Femur (tissue), 1 donor: ENCODE measurements at regions not wholly inside any gene's neighbourhood (a gene's known extent, or its start where the extent isn't known, plus 50 kb on each side); places are given as distances from the start of the nearest gene placed in this dataset.
"Not testable (repeated sequence)": the region's sequence is repeated elsewhere in the genome, so short reads cannot be mapped to it uniquely, and the experiment has no call there.

Experiments
- DNase-seq: peaks from one replicate; pipeline ENCODE4 v3.0.0-alpha.2; 2017

DNA sequence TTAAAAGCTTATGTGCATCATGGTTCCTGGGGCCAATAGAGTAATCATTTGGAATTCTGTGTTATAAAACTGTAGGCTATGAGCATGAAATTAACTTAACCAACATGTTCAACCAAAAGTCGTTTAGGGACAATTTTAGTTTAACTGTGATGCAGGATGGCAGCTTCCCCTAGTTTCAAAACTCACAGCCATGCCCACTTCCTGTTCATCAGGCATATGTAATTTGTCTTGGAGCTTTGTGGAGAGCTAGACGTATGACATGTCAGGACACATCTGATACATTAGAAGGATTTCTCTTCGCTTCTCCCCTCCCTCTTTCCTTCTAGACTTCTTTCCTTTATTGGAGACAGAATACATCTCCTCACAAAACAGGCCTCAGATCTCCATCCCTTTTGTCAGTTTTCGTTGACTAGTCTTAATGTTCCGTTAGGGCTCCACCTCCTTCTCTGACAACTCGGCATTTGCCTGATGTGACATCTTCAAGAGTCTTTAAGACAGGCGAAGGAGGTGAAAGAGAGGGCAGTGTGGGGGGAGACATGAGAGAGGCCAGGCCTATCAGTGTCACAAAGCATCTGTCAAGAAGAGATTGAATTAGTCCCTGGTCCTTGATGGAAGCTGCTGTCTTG, 176.0 kb downstream of the MSX2 start:
- no peak for DNase-seq

GRCh38 chr5:174897281-174897950, 173.0 kb downstream of the MSX2 start:
- no peak for DNase-seq

GRCh38 chr5:174895360-174895759, 171.0 kb downstream of the MSX2 start:
- DNase-seq: no peak

DNA sequence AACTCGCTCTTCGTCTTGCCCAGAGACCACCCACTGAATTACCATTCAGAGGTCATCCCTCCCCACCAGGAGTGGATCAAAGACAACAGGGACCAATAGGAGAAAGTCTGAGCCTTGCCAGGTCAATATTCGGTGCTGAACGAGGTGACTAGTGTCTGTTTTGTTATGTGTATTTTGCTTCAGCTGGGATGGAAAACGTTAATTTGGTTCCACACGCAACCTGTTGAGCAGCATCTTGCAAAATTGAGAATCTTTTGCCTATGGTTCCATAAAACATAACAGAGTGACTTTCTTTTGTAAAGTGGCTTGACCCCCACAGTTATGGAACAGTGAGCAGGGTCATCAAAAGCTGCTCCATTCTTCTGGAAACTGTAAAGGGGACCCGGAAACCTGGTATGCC, 168.4 kb downstream of the MSX2 start:
- no peak for DNase-seq

DNA sequence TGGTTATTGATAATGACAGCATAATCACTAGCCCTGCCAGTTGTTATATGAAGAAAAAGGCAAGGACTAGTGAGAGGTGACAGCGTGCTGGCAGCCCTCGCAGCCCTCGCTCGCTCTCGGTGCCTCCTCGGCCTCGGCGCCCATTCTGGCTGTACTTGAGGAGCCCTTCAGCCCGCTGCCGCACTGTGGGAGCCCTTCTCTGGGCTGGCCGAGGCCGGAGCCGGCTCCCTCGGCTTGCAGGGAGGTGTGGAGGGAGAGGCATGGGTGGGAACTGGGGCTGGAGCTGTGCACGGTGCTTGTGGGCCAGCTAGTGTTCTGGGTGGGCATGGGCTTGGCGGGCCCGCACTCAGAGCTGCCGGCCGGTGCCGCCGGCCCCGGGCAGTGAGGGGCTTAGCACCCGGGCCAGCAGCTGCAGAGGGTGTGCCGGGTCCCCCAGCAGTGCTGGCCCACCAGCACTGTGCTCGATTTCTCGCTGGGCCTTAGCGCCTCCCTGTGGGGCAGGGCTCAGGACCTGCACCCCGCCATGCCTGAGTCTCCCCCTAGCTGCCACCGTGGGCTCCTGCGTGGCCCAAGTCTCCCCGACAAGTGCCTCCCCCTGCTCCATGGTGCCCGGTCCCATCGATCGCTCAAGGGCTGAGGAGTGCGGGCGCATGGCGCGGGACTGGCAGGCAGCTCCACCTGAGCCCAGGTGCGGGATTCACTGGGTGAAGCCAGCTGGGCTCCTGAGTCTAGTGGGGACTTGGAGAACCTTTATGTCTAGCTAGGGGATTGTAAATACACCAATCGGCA, 156.2 kb downstream of the MSX2 start:
- not testable (repeated sequence) for DNase-seq

GRCh38 chr5:174877987-174878386, 153.6 kb downstream of the MSX2 start:
- DNase-seq: no peak

- DNase-seq: no peak
Observed at GRCh38 chr5:174872271-174872670, 147.9 kb downstream of the MSX2 start.

DNA sequence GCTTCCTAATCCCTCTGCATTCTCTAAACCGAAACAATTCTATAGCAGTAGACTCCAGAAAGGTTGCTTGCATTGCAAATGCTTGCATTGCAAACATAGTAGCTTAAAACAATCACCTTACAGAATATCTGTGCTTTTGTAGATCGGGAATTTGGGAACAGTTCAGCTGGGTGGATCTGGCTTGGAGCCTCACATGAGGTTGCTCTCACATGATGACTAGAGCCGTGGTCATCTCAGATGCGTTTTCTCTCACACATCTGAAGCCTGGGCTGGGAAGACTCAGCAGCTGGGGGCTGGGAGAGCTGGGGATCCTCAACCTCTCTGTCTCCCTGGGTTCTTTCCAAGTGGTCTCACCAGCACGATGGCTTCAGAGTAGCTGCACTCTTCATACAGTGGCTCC, 127.8 kb downstream of the MSX2 start:
- DNase-seq: no peak

DNA sequence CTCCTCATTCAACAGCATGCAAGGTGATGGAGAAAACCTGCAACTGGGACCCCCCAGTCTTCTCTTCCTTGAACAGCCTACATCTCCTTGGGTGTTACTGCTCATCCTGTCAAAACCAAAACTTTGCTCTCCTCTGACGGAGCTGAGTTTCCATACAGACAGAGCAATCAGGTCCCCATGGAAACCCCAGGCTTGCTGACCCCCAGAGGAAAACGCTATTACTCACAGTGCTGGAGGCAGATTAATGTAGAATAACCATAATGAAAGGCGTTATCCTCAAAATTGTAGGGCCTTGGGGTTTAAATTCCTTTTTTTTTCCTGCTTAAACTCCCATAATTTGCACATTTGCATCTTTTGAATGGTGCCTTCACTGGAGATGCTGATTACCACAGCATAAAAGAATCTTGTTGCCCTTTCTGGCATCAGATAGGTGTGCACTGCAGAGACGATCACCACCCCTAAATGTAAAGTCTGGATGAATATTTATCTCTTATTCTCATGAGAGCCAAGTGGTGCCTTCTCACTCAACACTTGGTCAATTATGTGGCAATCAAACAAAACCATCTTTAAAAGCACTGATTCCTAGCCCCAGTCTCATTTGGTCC, 126.3 kb downstream of the MSX2 start:
- DNase-seq: no peak

GRCh38 chr5:174849426-174849825, 125.0 kb downstream of the MSX2 start:
- DNase-seq: no peak

- DNase-seq: no peak
Observed at GRCh38 chr5:174844971-174845370, 120.6 kb downstream of the MSX2 start.

DNA sequence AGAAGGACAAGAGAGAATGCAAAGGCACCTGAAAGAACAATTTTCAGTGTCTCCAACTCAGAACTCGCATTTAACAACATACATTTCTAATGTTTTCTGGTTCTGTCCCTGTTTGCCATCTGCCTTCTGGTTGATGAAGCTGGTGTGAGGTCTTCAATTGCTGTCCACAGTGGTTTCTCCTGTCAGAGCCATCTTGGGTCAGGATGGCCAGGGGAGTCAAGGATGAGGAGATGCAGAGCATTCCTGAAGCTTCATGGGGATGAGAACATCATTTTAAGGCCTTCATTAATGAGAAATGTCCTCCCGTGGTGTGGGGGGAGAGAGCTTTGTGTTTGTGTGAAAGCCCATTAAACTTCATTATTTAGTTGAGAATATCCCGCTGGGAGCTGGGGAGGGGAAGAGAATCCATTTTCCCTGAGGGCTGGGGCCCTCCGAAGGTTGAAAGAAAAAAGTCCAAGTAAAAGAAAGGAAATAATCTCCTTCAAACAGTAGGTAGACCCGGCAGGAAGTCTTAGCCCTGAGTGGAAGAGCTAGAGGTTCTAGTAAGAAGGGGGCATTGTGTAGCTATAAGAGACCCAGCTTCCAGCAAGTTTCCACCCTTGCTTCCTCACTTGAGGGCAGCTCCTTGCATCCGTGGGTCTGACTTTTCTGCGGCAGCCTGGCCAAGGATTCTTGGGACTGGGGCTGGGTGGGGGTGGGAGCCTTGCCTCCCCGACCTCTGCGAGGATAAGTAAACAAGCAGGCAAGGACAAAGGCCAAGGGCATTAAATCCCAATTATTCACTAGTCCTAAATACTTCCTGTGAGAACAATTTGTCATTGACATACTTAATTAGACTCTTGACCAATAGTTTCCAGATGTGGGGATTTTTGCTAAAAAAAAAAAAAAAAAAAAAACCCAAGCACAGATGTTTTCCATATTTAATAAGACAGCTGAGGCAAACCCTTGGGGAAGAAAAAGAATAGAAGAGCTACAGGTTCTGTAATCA, 119.2 kb downstream of the MSX2 start:
- no peak for DNase-seq

DNA sequence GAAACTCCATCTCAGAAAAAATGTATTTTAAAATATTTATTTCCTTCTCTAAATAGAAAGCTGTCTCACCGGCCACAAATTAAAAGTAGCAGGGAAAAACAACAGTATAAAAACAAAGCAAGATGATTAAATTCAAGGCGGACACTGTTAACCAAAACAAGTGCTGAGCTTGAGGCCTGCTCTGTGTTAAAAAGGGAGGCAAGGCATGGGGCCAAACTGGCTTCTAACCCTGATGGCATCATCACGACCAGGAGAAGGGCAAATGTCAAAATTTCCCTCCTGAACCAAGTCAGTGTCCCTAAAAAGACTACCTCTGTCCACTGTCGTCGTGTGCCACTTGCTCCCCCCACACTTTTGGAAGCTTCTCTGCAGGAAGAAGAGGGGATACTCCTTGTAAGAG, 116.1 kb downstream of the MSX2 start:
- DNase-seq: no peak

DNA sequence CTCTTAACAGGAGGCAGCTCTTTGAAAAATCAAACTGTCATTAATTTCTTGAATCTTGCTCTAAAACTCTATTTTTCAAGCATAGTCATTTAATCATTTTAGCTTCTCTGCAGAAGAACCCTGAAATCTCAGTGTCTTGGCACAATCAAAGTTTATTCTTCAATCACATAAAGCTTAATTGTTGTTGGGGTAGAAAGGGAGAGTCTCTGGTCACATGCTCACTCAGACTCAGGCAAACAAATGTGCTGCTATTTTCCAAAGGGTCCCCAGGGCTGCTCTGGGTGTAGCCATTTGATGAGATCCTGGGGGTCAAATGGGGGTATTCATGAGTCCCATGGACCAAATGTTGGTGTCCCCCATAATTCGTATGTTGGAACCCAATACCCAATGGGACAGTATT, 114.8 kb downstream of the MSX2 start:
- no peak for DNase-seq

GRCh38 chr5:174837919-174838902, 113.8 kb downstream of the MSX2 start:
- DNase-seq: no peak

GRCh38 chr5:174834081-174834480, 109.7 kb downstream of the MSX2 start:
- no peak for DNase-seq

DNA sequence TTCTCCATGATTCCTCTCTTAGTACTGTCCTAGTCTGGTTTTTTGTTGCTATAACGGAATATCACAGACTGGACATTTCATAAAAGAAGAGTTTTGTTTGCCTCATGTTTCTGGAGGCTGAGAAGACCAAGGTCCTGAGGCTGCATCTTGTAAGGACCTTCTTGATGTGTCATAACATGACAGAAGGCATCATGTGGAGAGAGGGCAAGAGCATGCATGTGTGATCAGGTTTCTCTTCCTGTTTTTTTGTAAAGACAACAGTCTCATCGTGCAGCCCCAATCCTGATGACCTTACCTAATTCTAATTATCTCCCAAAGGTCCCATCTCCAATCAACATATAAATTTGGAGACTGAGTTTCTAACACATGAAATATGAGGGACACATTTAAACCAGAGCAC, 108.4 kb downstream of the MSX2 start:
- no peak for DNase-seq

DNA sequence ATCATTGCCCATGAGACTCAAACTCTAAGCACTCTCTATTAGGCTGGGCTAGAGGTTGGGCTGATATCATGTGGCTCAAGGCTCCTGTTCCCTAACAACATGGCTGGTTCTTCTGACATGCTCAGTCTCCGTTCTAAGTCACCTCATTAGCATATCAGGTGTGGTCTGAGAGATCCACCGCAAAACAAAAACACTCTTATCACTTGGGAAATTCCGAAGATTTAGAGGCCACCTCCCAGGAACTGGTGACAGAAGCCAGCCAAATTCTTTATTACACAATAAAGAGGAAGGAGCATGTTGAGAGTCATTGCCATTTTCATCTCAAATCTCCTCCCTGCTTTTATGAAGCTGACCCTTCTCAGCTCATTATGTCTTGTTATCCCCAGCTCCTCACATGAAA, 107.6 kb downstream of the MSX2 start:
- no peak for DNase-seq

- DNase-seq: no peak
Observed at GRCh38 chr5:174831031-174831660, 106.8 kb downstream of the MSX2 start.

DNA sequence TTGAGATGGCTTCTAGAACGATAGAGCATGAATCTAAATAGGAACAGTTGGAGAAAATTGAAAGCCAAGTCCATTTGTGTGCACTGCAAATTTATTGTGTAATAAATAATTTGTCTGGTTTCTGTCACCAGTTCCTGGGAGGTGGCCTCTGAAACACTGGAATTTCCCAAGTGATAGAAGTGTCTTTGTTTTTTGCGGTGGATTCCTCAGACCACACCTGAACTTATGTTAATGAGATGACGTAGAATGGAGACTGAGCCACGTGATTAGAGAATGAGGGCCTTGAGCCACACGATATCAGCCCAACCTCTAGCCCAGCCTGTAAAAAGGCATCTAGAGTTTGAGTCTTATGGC, 105.1 kb downstream of the MSX2 start:
- DNase-seq: no peak
